ENCODE measurements at regions not wholly inside any gene's neighbourhood (a gene's known extent, or its start where the extent isn't known, plus 50 kb on each side); places are given as distances from the start of the nearest gene placed in this dataset.

GRCh38 chr4:169823685-169824084, 65.9 kb upstream of the HPF1 start (continued):
- TF ChIP-seq TFDP1 (CRISPR knock-in tag; IDR thresholded peaks at IDR 0.05; ENCODE audit: borderline replicate concordance) (no peak), SMARCC2 (IDR thresholded peaks at IDR 0.05) (no peak), CEBPG (CRISPR knock-in tag; IDR thresholded peaks at IDR 0.05) (peak; percentile 81), SRSF9 (IDR thresholded peaks at IDR 0.05; ENCODE audit: borderline replicate concordance, insufficient read depth, low read depth, low read length, poor library complexity, severe bottlenecking) (no peak), RXRB (CRISPR knock-in tag; IDR thresholded peaks at IDR 0.05; ENCODE audit: borderline replicate concordance) (0 out of 2 replicates have a peak, but pooled peaks have one; percentile 47), CBFB (CRISPR knock-in tag; IDR thresholded peaks at IDR 0.05) (no peak), ZNF468 (CRISPR knock-in tag; IDR thresholded peaks at IDR 0.05) (no peak), TRAFD1 (CRISPR knock-in tag; IDR thresholded peaks at IDR 0.05; ENCODE audit: borderline replicate concordance) (no peak), FOXP1 (IDR thresholded peaks at IDR 0.05) (no peak), FOXP1 (CRISPR knock-in tag; IDR thresholded peaks at IDR 0.05) (no peak), CENPBD1 (CRISPR knock-in tag; IDR thresholded peaks at IDR 0.05; ENCODE audit: borderline replicate concordance, low read depth) (no peak), ATRX (CRISPR knock-in tag; IDR thresholded peaks at IDR 0.05; ENCODE audit: borderline replicate concordance) (no peak), SUZ12 (IDR thresholded peaks at IDR 0.05; ENCODE audit: low read depth, low read length) (no peak), ZNF530 (CRISPR knock-in tag; IDR thresholded peaks at IDR 0.05; ENCODE audit: low read depth) (no peak), GTF2F1 (IDR thresholded peaks at IDR 0.05; ENCODE audit: low read length) (no peak), ZNF260 (CRISPR knock-in tag; IDR thresholded peaks at IDR 0.05; ENCODE audit: borderline replicate concordance, low read depth) (no peak), SP5 (CRISPR knock-in tag; IDR thresholded peaks at IDR 0.05; ENCODE audit: borderline replicate concordance, low read depth) (no peak), ZNF484 (CRISPR knock-in tag; IDR thresholded peaks at IDR 0.05; ENCODE audit: borderline replicate concordance, low read depth) (no peak), ZNF607 (CRISPR knock-in tag; IDR thresholded peaks at IDR 0.05; ENCODE audit: borderline replicate concordance) (no peak), ZNF709 (CRISPR knock-in tag; IDR thresholded peaks at IDR 0.05) (no peak), AHR (CRISPR knock-in tag; IDR thresholded peaks at IDR 0.05) (no peak), ZFP1 (CRISPR knock-in tag; IDR thresholded peaks at IDR 0.05) (no peak), JDP2 (CRISPR knock-in tag; IDR thresholded peaks at IDR 0.05; ENCODE audit: borderline replicate concordance) (no peak), RBM22 (optimal IDR thresholded peaks at IDR 0.05; ENCODE audit: low read length) (no peak), ZNF614 (CRISPR knock-in tag; IDR thresholded peaks at IDR 0.05; ENCODE audit: borderline replicate concordance) (no peak), ZNF180 (CRISPR knock-in tag; IDR thresholded peaks at IDR 0.05; ENCODE audit: borderline replicate concordance, low read depth) (no peak), ZNF7 (CRISPR knock-in tag; IDR thresholded peaks at IDR 0.05) (no peak), GTF3A (CRISPR knock-in tag; conservative IDR thresholded peaks at IDR 0.05) (no peak), ZNF782 (CRISPR knock-in tag; IDR thresholded peaks at IDR 0.05; ENCODE audit: borderline replicate concordance) (no peak), ATM (IDR thresholded peaks at IDR 0.05; ENCODE audit: borderline replicate concordance) (no peak), PBX2 (CRISPR knock-in tag; IDR thresholded peaks at IDR 0.05) (no peak), ZNF431 (CRISPR knock-in tag; IDR thresholded peaks at IDR 0.05; ENCODE audit: borderline replicate concordance, low read depth) (no peak; the same call in 1 of the 2 replicates)

Measured in HepG2 (cell line).